GM21423 (cell line): ENCODE measurements at regions not wholly inside any gene's neighbourhood (a gene's known extent, or its start where the extent isn't known, plus 50 kb on each side); places are given as distances from the start of the nearest gene placed in this dataset.

ENCODE experiments used
- ATAC-seq: cut with Tn5 transposase; IDR thresholded peaks from one replicate; pipeline ENCODE4 v1.9.1; 2021; ENCODE audit warnings: mild to moderate bottlenecking, moderate library complexity; ENCODE audit not compliant: unreplicated experiment

- no peak for ATAC-seq
These were observed 176.8 kb upstream of the CIBAR2 start for GRCh38 chr16:85288869-85289660.

GRCh38 chr16:85289760-85290625 lies 177.7 kb upstream of the CIBAR2 start:
- ATAC-seq = no peak

- ATAC-seq = no peak
These were observed 178.5 kb upstream of the CIBAR2 start for GRCh38 chr16:85290626-85291301.

- no peak for ATAC-seq
These were observed 179.3 kb upstream of the CIBAR2 start for GRCh38 chr16:85291302-85292148.

- no peak for ATAC-seq
These were observed 181.2 kb upstream of the CIBAR2 start for GRCh38 chr16:85293458-85293857.

GRCh38 chr16:85293904-85294642 lies 181.8 kb upstream of the CIBAR2 start:
- no peak for ATAC-seq

- no peak for ATAC-seq
These were observed 182.7 kb upstream of the CIBAR2 start for GRCh38 chr16:85294810-85295508.

GRCh38 chr16:85296859-85297660 lies 184.8 kb upstream of the CIBAR2 start:
- no peak for ATAC-seq

GRCh38 chr16:85297881-85298280 lies 185.6 kb upstream of the CIBAR2 start:
- ATAC-seq = no peak

GRCh38 chr16:85300406-85300968 lies 188.2 kb upstream of the CIBAR2 start:
- no peak for ATAC-seq

GRCh38 chr16:85301231-85301630 lies 189.0 kb upstream of the CIBAR2 start:
- no peak for ATAC-seq

GRCh38 chr16:85302018-85302847 lies 190.0 kb upstream of the CIBAR2 start:
- no peak for ATAC-seq

- ATAC-seq = no peak
These were observed 190.6 kb upstream of the CIBAR2 start for GRCh38 chr16:85302848-85303353.

- ATAC-seq = no peak
These were observed 191.1 kb upstream of the CIBAR2 start for GRCh38 chr16:85303354-85303883.

GRCh38 chr16:85304337-85304736 lies 192.1 kb upstream of the CIBAR2 start:
- ATAC-seq = no peak

GRCh38 chr16:85306071-85306792 lies 194.0 kb upstream of the CIBAR2 start:
- peak; percentile 45 for ATAC-seq
